Activated CD8-positive, alpha-beta memory T cell treated with anti-CD3 and anti-CD28 coated beads for 48 hours (primary cell): ENCODE measurements at regions not wholly inside any gene's neighbourhood (a gene's known extent, or its start where the extent isn't known, plus 50 kb on each side); places are given as distances from the start of the nearest gene placed in this dataset.

Experiments
- DNase-seq, 3 experiments: peaks; one replicate each; pipeline ENCODE4 v3.0.0-alpha.2; 2020; ENCODE audit warnings: low read depth in 2 of 3, low spot score in 2 of 3

DNA sequence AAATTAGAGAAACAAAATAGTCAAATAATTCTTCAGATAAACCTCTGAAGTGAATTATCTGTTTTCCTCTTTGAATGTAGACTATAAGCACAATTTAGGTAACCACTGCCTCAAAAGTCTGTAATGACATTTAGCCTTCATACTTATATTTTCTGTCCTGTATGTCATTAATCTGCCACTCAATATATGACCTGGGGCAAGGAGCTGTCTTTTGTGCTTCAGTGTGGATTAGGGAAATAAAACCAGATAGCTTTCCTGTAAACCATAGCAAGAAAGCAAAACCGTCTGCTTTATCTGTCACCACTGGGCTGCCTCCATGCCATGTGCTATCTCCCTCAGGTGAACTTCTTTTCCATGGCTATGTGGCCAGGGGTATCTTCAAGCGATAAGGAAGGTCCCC lies 606.6 kb upstream of the C9orf72 start:
- no peak for DNase-seq

DNA sequence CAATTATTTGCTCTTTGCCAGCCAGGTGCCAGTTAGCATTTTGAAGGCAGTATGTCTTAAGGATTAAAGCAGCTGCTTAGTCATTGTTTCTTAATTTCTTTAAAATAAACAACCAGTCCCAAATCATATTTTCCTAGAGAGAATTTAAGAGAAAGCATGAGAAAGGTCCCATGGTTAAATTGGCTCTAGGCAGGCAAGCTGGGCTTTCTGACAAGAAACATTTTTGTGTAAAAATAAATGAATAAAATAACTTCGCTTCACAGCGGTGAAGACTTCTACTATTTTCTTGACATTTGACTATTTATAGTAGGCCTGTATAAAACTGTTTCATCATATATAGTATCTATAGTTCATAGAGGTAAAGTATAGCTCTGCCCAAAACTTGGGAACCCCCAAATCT lies 617.7 kb upstream of the C9orf72 start:
- DNase-seq: no peak

DNA sequence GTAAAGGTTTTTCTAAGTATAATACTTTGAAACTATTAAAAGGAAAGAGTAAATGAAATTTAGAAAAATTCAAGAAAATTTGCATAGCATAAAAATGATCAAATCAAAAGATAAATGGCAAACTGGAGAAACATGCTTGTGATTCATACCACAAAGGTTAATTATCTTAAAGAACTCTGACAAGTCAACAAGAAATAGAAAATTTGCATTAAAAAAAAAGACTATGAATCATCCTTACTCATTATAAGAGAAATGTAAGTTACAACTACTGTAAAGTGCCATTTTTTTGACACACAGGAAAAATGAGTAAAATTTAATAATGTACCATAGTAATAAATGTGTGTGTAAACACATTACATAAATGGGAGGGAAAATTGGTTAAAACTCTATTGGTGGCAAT lies 624.4 kb upstream of the C9orf72 start:
- DNase-seq: no peak

DNA sequence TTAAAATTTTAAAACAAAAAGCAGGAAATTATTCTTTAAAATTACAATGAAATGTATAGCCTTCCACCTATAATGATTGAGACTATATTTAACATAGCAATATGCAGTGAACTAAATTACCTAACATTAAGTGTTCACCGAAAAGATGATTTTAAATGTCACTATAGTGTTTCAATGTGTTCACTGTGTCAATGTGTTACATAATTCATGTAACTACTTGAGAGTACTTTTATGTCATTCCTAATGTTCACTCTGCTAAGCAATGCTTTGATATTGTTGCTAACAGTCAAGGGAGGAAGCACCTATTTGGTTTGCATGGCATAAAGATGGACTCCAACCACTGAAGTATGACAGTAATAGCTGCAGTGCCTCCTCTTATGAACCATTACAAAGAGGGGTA lies 629.8 kb upstream of the C9orf72 start:
- no peak for DNase-seq

DNA sequence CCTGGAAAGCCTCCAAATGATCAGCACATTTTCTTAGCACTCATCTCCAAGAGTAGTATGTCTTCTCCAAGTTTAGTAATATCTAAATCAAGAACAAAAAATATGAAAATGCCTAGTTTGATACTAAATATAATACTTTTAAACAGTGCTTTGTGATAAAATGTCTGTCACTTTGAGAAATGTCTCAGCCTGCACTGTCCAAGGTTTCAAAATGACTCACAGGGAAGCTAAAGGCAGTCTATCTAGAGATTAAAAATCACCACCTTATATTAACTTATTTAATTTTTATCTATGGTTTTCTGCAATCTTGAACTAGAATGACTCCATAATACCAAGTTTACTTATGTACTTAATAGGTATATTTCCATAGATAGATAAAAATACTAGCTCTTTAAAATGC lies 633.0 kb upstream of the C9orf72 start:
- DNase-seq: no peak

DNA sequence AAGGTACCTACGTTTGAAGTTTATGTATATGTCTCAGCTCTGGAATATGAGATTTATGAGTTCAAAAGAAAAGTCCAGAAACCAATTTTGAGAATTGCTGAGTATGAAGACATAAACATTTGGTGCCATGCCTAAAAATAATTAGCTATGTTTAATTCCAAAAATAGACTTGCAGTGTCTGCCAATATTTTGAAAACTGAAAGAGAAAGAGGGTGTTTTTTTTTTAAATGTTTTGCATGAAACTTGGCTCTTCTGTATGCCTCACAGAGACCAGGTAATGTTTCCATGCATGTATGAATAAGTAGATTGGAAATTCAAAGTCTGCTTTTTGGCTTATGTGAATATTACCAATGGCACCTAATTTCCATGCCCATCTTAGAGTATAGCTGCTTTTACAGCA lies 634.4 kb upstream of the C9orf72 start:
- DNase-seq: no peak

DNA sequence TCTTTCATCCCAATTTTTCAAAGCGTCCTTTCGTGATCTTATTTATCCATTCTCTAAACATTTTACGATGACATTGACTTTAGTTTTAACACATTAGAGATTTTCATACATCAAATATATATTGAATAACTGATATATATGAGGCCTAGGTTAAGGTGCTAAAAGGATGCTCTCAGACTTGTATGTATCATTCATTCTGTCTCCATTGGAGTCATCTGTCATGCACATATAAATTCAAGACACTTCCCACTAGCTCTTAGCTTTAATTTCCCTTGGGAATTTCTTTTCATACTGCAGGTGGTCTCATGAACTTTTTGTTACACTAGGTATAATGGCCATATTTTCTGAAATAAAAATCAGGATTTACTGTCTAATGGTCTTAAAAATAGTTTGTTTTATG lies 635.8 kb upstream of the C9orf72 start:
- DNase-seq: no peak

DNA sequence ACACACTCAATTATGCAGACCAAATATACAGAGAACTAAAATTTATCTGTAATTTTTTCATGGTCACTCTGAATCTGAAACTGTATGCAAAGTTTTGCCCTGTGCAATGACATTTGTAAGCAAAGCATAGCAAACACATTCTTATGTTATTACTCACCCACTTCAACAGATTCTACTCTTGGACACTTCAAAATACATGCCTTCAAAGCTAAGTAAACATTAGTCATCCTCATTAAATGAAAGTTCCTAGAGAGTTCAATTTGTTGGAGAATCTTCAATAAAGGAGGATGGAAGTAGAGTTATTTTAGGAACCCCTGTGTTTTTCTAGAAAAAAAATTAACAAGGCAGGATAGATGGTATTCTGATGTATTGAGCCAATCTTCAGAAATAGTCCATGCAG lies 639.7 kb upstream of the C9orf72 start:
- DNase-seq: no peak

DNA sequence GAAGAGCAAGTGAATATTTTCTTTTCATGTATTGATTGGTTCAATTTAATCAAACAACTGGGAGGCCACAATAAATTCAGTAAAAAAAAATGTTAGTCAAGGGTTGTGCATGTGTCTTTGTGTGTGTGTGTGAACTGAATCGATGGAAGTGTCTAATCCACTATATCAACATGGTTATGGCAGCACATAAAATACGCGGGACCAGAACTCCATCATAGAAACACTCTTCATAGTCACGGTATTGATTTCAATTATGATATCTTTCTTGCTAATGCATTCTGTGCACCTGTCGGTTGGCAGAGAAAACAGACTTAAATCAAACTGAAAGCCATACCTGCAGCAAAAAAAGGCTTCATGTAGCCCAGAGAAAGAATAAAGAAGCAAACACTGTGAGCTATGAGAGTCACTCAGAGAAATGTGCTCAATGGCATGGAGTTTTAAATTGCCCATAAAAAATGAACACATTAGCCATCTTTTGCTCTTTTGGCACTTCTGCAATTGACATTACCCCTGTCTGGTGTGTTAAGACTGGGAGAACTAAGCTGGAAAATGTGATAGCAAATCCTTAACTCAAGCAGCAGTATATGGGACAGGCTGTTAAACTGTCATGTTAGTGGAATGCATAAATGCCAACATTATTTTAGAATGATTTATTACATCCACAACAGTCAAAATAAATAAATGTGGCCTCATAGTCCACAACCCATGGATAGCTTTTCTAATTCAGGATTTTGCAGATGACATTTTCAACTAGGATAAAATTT lies 642.4 kb upstream of the C9orf72 start:
- DNase-seq: no peak

DNA sequence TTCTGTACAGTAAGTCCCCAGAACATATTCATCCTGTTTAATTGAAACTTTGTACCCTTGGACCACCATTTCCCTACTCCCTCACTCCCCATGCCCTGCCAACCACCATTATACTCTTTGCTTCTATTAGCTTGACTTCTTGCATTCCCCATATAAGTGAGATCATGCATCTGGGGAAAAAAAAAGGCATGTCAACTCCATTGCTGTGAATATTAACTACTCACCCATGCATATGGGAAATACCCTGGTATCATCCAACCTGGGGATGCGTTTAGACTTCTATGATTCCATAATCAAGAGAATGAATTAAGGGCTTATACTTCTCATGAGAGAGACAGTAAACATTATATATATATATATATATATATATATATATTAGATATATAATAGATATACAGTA lies 659.4 kb upstream of the C9orf72 start:
- no peak for DNase-seq

DNA sequence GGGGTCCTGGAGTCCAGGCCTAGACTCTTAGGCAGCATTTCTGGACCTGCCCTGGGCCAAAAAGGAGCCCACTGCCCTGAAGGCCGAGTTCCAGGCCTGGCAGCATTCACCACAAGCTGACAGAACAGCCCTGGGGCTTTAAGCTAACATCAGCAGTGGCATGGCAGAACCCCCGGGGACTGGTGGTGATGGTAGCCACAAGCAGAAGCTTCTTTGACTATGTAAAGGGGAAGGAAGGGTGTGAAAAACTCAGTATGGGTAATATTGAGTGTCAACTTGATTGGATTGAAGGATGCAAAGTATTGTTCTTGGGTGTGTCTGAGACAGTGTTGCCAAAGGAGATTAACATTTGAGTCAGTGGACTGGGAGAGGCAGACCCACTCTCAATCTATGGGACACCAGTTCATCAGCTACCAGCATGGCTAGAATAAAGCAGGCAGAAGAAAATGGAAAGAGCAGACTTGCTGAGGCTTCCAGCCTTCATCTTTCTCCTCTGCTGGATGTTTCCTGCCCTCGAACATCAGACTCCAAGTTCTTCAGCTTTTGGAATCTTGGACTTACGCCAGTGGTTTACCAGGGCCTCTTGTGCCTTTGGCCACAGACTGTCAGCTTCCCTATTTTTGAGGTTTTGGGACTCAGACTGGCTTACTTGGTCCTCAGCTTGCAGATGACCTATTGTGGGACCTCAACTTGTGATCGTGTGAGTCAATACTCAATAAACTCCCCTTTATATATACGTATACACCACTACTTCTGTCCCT lies 661.0 kb upstream of the C9orf72 start:
- DNase-seq: no peak

DNA sequence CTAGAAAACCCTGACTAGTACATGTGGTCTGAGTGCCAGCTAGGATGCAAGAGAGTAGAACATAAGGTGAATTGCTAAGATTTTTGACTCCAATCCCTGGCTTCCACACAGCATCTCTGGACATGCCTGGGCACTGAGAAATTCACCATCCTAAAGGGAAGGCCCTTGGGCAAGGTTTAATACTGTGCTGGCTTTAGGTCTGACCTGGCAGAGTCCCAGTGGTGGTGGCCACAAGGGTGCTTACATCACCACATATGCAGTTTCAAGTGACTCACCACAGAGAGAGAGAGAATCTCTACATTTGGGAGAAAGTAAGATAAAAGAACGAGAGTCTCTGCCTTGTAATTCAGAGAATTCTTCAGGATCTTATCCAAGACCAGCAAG lies 661.6 kb upstream of the C9orf72 start:
- no peak for DNase-seq

DNA sequence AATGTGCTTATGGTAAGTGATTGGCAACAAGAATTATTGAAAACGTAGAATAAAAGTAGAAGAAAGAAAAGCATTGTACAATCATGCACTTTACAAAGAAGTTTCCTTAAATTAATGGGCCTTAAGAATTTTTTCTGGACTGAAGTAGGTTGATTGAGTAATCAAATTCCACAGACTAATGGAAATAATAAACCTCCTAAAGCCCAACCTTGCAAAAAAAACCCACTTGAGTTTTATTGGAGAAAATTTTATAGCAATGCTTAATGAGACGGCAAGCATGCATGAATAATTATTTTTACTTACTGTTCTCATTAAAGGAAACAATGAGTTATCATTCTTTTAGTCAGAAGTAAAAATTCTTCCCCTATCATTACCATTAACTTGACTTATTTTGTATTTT lies 676.1 kb upstream of the C9orf72 start:
- DNase-seq: no peak

DNA sequence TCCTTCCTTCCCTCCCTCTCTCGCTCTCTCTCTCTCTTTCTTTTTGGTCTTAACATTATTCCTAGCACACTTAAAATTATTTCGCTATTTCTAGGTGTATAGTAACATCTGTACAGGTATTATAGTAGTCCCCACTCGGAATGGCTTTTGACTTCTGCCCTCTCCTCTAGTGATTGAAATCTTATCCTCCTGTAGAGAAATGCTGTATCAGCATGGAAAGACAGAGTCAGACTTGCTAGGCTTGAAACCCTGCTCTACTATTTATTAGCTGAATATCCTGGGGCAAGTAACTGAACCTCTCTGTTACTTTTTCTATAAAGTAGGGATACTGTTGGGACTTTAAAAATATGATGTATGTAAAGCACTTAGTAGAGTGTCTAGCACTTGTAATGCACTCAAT lies 681.9 kb upstream of the C9orf72 start:
- no peak for DNase-seq

DNA sequence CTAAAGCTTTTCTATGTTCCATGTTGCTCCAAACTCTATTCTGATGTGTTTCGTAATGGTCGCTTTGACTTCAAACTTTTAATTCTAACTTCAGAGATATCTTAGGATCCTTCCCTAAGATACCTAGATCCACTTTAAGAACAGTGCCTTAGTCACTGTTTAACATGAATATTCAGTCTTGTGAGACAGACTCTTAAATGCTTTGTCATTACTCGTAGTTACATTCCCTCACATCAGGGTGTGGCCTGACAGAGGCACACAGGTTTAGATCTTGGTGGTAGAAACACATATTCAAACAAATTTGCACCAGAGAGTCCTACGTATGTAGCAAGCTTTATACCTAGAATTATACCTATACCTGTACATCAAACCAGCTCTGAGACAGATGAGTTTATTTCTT lies 687.0 kb upstream of the C9orf72 start:
- no peak for DNase-seq

DNA sequence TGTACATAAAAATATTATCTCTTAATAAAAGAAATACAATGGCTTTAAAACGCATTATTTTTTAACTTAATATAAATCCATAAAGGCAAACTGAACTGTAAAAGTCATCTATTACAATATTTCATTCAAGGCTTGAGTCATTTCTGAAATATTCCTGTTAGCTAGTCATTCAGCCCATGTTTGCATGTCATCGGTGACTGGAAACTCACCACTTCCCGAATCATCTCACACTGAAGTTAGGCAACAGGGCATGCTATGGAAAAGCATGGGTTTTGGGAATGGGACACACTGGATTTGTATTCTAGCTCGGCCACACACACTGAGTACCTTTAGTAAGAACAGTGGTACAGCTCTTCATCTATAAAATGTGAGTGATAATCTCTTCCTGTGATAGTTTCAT lies 691.1 kb upstream of the C9orf72 start:
- DNase-seq: no peak

DNA sequence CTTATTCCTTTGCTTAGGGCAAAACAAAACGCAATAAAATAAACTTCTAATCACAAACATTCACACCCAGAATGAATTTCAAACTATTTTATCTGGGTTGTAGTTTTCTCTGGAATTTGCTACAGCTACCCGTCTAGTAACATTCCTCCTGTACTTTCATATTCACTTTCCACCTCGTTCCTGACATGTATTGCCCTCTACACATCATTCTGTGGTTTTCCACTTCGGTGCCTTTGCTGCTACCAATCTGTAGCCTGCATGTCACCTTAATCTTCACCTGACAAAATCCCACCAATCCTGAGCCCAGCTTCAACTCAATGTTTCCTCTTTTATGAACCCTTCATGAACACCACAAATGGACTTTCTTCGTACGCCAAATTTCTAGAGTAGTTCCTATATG lies 694.1 kb upstream of the C9orf72 start:
- DNase-seq: no peak

DNA sequence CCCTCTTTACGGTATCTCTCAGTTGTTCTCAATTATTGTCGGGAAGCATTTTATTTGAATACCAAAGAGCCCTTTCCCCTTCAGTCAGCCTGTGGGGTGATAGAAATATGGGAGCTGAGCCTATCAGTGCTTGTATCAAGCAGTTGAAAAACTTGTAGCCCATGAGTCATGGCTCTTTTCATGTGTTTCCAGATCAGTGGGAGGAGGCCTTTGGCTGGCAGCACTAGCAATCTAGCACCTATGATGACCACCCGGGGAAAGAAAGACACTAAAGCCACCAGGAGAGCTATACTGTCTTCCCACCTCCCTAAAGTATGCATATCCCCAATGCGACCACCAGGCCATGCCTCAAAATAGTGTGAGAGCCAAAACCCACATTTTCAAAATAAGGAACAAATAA lies 696.9 kb upstream of the C9orf72 start:
- no peak for DNase-seq

DNA sequence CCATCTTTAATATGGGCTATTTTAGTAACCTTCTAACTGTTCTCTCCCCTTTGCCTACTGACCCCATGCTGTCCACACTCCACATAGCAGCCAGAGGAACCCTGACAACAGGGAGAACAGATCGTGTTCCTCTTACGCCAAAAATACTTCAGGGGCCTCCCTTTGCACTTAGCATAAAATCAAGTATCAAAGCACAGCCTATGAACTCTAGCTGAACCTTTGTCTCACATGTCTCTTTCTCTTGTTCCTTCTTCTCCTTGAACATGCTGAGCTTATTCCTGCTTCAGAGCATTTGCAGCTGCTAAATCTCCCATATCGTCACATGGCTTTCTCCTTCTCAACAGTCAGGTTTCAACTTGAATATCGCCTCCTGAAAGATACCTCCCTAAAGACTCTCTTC lies 698.8 kb upstream of the C9orf72 start:
- no peak for DNase-seq

DNA sequence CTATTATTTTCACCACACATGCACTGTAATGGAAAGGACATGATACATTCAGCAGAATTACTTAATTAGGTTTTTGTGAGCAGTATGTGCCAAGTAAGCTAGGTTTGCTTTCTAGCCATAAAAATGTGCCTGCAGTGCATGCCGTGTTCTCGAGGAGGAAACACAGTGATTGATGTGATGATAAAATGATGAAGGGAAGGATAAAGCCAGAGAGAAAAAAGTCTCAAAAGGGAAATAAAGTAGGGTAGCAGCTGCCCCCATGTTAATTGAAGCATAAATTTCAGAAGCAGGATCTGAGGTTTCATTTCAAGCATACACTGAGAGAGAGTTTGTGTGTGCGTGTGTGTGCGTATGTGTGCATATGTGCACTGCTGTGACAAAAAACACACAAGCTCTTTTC lies 714.2 kb upstream of the C9orf72 start:
- no peak for DNase-seq

DNA sequence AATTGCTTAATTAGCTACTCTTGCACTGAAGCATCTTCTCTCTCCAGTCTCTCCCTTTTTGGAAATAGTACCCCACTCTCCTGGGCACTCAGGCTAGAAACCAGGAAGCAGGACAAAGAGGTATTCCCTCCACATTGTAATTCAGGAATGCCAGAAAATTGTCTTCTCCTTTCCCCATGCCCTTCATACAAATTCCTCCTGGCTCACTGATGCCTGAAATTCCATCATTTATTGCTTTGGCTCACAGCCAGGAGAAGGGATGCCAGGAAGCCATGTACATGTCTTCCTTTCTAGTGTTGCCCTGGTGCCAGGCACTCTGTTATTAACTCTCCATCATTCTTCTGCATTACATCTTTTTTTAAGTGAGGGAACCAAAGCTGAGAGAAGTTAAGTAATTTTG lies 716.5 kb upstream of the C9orf72 start:
- DNase-seq: no peak

DNA sequence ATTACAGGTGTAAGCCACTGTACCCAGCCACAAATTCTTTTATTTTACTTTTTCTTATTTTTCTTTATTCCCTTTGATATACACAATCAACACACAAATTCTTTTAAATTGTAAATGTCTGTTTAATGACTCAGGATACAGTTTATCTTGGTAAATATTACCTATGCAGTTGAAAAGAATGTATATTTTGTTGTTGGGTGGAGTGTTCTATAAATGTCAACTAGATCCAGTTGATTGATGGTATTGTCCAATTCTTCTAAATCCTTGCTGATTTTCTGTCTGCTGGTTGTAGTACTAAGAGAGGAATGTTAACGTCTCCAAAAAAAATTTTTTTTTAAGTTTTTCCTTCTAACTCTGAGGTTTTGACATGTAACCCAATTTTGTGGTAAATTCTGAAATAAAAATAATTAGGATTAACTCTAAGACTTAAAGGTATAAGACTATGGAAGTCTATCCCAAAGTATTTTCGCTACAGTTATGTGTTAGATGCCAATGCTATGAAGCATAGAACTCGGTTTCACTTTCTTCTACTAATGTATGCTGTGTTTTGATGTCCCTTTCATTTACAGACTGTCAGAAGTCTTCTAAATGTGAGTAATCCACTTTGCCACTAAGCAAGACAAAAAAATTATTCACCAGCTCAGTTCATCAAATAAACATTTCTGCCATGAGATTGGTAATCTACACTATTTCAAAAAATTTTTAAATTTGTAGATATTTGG lies 720.2 kb upstream of the C9orf72 start:
- DNase-seq: no peak
